ENCODE measurements at regions not wholly inside any gene's neighbourhood (a gene's known extent, or its start where the extent isn't known, plus 50 kb on each side); places are given as distances from the start of the nearest gene placed in this dataset.

DNA sequence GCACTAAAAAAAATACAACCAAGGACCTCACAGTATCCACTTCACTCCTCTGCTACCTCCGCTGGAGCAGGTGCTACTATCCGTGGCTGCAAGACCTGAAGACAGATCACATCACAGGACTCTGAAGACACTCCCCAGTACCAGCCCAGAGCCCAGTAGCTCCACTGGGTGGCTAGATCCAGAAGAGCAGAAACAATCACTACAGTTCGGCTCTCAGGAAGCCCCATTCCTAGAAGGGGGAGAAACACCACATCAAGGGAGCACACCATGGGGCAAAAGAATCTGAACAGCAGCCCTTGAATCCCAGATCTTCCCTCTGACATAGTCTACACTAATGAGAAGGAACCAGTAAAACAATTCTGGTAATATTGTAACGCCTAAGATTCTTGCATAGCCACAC is 494.0 kb upstream of the FAT3 start:
- DNase-seq: no peak

- no peak for DNase-seq
Measured at GRCh38 chr11:91730057-91730456, 494.6 kb upstream of the FAT3 start.

GRCh38 chr11:91717169-91717568 is 507.4 kb upstream of the FAT3 start:
- no peak for DNase-seq

- DNase-seq: no peak
Measured at GRCh38 chr11:91707652-91708482, 516.8 kb upstream of the FAT3 start.

- DNase-seq: no peak
Measured at GRCh38 chr11:91703042-91703441, 521.6 kb upstream of the FAT3 start.

GRCh38 chr11:91700854-91701253 is 523.8 kb upstream of the FAT3 start:
- DNase-seq: no peak

GRCh38 chr11:91698845-91699244 is 525.8 kb upstream of the FAT3 start:
- no peak for DNase-seq

DNA sequence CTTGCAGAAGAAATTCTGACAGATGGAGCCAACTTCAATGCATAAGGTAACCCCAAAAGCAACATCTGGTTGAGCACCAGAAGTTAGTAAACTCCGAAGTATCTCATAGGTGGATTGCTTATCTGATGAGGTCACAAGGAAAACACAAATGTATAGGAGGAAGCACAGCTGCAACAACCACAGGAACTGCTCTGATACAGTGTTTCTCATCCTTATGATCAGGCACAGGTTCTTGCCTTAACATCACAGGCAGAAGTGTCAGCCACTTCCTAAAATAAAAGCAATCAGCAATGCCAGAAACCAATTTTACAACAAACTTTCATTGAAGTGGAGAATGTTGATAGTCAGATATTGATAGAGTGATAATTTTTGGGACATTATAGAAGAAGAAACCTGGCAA is 530.3 kb upstream of the FAT3 start:
- DNase-seq: no peak

DNA sequence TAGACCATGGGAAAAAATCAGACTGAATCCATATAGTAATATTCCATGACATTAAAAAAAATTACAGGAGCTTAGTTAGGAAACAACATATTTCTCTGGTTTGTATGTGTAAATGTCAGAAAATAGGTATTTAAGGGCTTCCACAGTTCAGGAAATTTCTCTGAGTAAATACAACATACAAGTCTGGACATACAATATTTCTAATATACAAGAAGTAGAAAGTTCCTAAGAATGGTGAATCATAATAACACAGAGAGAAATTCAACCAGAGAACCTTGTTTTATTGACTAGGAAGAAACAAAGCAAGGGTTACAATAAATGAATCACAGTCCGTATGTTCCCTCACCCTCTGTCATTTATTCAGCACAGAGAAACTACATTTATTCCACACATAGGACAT is 532.7 kb upstream of the FAT3 start:
- no peak for DNase-seq

GRCh38 chr11:91688672-91689071 is 535.9 kb upstream of the FAT3 start:
- no peak for DNase-seq

GRCh38 chr11:91686700-91687099 is 537.9 kb upstream of the FAT3 start:
- no peak for DNase-seq

GRCh38 chr11:91686281-91686680 is 538.3 kb upstream of the FAT3 start:
- DNase-seq: no peak

DNA sequence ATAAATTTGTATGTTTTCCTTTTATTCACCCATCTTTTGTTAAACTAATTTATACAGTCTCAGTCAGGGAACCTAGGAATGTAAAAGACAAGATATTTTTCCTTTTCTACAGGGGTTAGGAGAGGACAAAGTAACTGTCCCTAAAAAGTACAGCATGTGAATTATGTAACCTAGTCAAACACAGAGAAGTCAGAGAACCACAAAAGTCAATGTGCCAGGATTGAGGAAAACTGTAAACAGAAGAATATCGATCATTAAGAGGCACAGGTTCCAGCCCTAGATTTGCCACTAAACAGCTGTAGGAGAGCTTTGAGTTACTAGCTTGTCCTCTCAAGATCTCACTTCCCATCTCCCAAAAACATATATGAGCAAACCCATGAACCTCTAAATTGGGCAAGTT is 550.9 kb upstream of the FAT3 start:
- no peak for DNase-seq

- no peak for DNase-seq
Measured at GRCh38 chr11:91664521-91664920, 560.1 kb upstream of the FAT3 start.

DNA sequence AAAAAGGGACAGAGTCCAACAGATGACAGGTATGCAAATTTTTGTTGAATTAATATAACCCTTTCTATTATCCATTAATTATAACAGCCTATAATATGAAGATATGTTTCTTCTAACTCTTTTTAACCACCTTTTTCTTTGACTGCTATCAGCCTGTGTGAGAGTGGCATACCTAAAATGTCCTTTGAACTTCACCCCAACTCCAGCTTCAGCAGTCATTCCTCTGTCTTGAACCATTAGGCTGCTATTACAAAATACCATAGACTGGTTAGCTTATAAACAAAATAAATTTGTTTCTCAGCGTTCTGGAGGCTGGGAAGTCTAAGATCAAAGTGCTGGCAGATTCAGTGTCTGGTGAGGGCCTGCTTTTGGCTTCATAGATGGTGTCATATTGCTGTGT is 564.6 kb upstream of the FAT3 start:
- no peak for DNase-seq

DNA sequence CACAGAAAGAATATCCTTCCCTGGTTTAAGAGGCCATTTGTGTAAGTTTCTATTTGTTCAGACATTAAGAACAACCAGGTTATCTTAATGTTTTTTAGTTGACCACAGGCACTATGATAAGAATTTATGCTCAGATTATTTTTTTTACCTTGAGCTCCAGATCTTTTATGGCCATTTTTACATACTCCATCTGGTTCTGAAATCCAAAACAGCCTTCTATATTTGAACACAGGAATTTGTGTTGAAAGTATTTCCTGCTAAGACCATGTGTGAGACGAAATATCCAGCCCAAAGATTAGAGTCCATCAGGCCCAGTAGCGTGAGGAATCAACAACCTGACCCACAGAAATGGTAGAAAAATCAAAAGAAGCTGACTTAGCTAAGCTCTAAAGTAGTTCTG is 569.9 kb upstream of the FAT3 start:
- DNase-seq: no peak

GRCh38 chr11:91653079-91653754 is 571.4 kb upstream of the FAT3 start:
- DNase-seq: no peak

- DNase-seq: no peak
Measured at GRCh38 chr11:91650802-91651201, 573.8 kb upstream of the FAT3 start.

DNA sequence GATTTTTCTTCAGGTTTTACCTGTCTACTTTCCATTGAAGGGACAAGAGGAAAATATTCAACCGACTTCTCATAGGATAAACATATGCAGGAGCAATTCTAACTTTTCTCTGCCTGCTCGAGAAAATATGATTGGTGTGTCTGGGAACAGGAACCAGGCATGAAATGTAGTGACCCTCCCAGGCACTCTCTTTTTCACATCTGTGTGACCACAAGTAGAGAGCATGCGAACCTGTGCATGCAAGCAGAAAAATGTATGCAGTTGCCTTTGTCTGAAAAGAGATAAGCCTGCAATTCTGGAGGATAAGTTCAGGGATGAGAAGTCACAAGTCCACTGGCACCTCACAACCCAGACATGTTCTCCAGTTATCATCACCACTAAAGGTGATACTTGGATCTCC is 583.5 kb upstream of the FAT3 start:
- no peak for DNase-seq

GRCh38 chr11:91639359-91639758 is 585.3 kb upstream of the FAT3 start:
- DNase-seq: no peak

GRCh38 chr11:91630916-91631673 is 593.5 kb upstream of the FAT3 start:
- no peak for DNase-seq

DNA sequence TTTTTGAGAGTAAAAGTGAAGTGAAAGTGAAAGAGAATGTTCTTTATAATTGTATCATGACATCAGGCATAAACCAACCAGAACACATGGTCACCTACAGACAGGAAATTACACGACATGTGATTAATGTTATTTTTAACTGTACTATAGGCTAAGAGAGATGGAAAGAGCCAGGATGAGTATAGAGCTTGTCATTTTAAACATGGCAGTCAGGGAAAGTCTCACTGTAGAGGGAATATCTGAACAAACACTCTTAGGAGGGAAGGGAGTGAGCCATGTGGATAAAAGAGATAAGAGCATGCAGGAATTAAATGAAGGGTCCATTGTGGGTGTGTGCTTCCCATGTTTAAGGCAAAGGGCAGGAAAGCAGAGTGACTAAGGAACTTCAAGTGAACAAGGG is 599.1 kb upstream of the FAT3 start:
- no peak for DNase-seq

GRCh38 chr11:91624021-91624420 is 600.6 kb upstream of the FAT3 start:
- DNase-seq: no peak

DNA sequence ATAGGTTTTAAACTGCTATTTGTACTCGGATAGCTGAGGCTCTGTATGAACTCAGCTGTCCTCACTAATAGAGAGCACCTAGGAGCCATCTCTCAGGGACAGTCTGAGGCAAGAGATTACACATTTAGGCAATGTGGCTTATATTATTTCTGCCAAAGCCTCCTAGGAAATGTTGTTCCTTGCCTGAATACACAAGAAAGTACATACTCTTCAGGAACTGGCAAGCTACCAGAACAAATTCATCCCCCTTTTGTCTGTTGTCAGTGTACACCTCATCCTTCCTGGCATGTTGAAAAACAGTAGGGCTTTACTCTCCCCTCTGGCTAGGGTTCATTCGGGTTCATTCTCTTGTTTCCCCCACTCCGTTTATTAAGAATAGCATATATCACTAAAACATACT is 615.9 kb upstream of the FAT3 start:
- no peak for DNase-seq

Measured in NCI-H1694 (cell line).